ENCODE measurements at regions not wholly inside any gene's neighbourhood (a gene's known extent, or its start where the extent isn't known, plus 50 kb on each side); places are given as distances from the start of the nearest gene placed in this dataset.

GRCh38 chr1:87863317-87863716, 534.6 kb downstream of the LMO4 start (continued):
- no peak for TF ChIP-seq FOS (IDR thresholded peaks at IDR 0.05; ENCODE audit: borderline replicate concordance, extremely low read depth, insufficient read length)

- H2AFZ ChIP-seq (ENCODE audit: control insufficient read depth, low read depth, low read length), result no peak overlapping the region
- H3K4me2 ChIP-seq (ENCODE audit: control insufficient read depth, insufficient read depth), result no peak overlapping the region
- ChIA-PET CTCF (no interaction called here), RAD21 (ENCODE audit: unreplicated experiment) (no interaction called here), SMC1A (ENCODE audit: uncharacterized antibody, unreplicated experiment) (interaction anchor here (0.8 kb wide), 1 partner anchor 43 kb away, joined by 3 read pairs; no protein-coding TSS in a partner anchor), POLR2A (no interaction called here)
- no peaks in the 10 kb centered on the region for H3K4me1 ChIP-seq (ENCODE audit: control insufficient read depth, insufficient read depth, low read length)
- H3K4me3 ChIP-seq, result no peak overlapping the region
- no peak for DNase-seq (ENCODE audit: low read depth, low spot score)
- FAIRE-seq, result no peak
- ATAC-seq, result no peak
- H3K27ac ChIP-seq (ENCODE audit: control insufficient read depth, insufficient read depth), result no peak overlapping the region
- H3K79me2 ChIP-seq (ENCODE audit: control insufficient read depth, insufficient read depth, low read length), result no peaks in the 10 kb centered on the region
- H4K20me1 ChIP-seq (ENCODE audit: control insufficient read depth, insufficient read depth), result no peaks in the 10 kb centered on the region
- TF ChIP-seq RUNX3 (IDR thresholded peaks at IDR 0.05; ENCODE audit: low read length) (peak; percentile 42; the same call in 1 of the 2 replicates), TAF1 (IDR thresholded peaks at IDR 0.05; ENCODE audit: borderline replicate concordance, low read depth, low read length) (no peak)
- H3K27me3 ChIP-seq (replicated peaks in 1 of 2; ENCODE audit: control insufficient read depth in 2 of 2, insufficient read depth in 2 of 2, low read length in 1 of 2), result no peaks in the 10 kb centered on the region
- no peaks in the 10 kb centered on the region for H3K9me3 ChIP-seq (replicated peaks; ENCODE audit: control insufficient read depth, insufficient read depth, low read length)
- in situ Hi-C loops (cut with MboI), result no loop called here
- BruUV-seq (replicated peaks), result no TSS peak
- 22% methylated on average over 4 of the region's 4 CpGs for WGBS (ENCODE audit: insufficient coverage, insufficient replicate concordance, low lambda C conversion rate, missing lambda C conversion rate)
- H3K9ac ChIP-seq (ENCODE audit: control insufficient read depth, insufficient read depth, low read length), result no peak overlapping the region
- no peaks in the 10 kb centered on the region for H3K36me3 ChIP-seq (ENCODE audit: control insufficient read depth in 2 of 2, insufficient read depth in 2 of 2, low read length in 1 of 2)
- intact Hi-C loops (cut with micrococcal nuclease; ENCODE audit: unreplicated experiment), result loop anchor here (10.0 kb wide), 1 partner anchor 730 kb away; no protein-coding TSS in a partner anchor
These were observed 536.0 kb downstream of the LMO4 start for GRCh38 chr1:87864676-87865075.

GRCh38 chr1:87866416-87866815, 537.7 kb downstream of the LMO4 start:
- no peak for DNase-seq (ENCODE audit: low read depth, low spot score)
- no peaks in the 10 kb centered on the region for H3K79me2 ChIP-seq (ENCODE audit: control insufficient read depth, insufficient read depth, low read length)
- no peaks in the 10 kb centered on the region for H3K36me3 ChIP-seq (ENCODE audit: control insufficient read depth in 2 of 2, insufficient read depth in 2 of 2, low read length in 1 of 2)
- ChIA-PET POLR2A (no interaction called here), RAD21 (ENCODE audit: unreplicated experiment) (no interaction called here), SMC1A (ENCODE audit: uncharacterized antibody, unreplicated experiment) (no interaction called here), CTCF (no interaction called here)
- TF ChIP-seq MLLT1 (IDR thresholded peaks at IDR 0.05) (no peak), ATF2 (IDR thresholded peaks at IDR 0.05; ENCODE audit: low read length) (no peak), POLR2A (IDR thresholded peaks at IDR 0.05; ENCODE audit: low read depth, low read length) (no peak)
- H3K27me3 ChIP-seq (replicated peaks in 1 of 2; ENCODE audit: control insufficient read depth in 2 of 2, insufficient read depth in 2 of 2, low read length in 1 of 2), result no peaks in the 10 kb centered on the region
- no peak for ATAC-seq
- H3K9ac ChIP-seq (ENCODE audit: control insufficient read depth, insufficient read depth, low read length), result no peak overlapping the region
- no peaks in the 10 kb centered on the region for H3K9me3 ChIP-seq (replicated peaks; ENCODE audit: control insufficient read depth, insufficient read depth, low read length)
- H3K4me1 ChIP-seq (ENCODE audit: control insufficient read depth, insufficient read depth, low read length), result no peaks in the 10 kb centered on the region
- H3K27ac ChIP-seq (ENCODE audit: control insufficient read depth, insufficient read depth), result no peak overlapping the region
- WGBS (ENCODE audit: insufficient coverage, insufficient replicate concordance, low lambda C conversion rate, missing lambda C conversion rate), result 54% methylated on average over 3 of the region's 3 CpGs
- in situ Hi-C loops (cut with MboI) (no loop called here), intact Hi-C loops (cut with micrococcal nuclease; ENCODE audit: unreplicated experiment) (loop anchor here (10.0 kb wide), 1 partner anchor 732 kb away; no protein-coding TSS in a partner anchor)
- H3K4me2 ChIP-seq (ENCODE audit: control insufficient read depth, insufficient read depth), result no peak overlapping the region
- no TSS peak for BruUV-seq (replicated peaks)
- no peak overlapping the region for H3K4me3 ChIP-seq
- H2AFZ ChIP-seq (ENCODE audit: control insufficient read depth, low read depth, low read length), result no peak overlapping the region
- FAIRE-seq, result no peak
- no peaks in the 10 kb centered on the region for H4K20me1 ChIP-seq (ENCODE audit: control insufficient read depth, insufficient read depth)

Data from GM12878 (cell line).